Retinal pigment epithelial cell (primary cell): ENCODE measurements at regions not wholly inside any gene's neighbourhood (a gene's known extent, or its start where the extent isn't known, plus 50 kb on each side); places are given as distances from the start of the nearest gene placed in this dataset.
A peak's percentile ranks its signal among the peaks of the same experiment; 100 is the strongest.
"Not testable (repeated sequence)": the region's sequence is repeated elsewhere in the genome, so short reads cannot be mapped to it uniquely, and the experiment has no call there.

ENCODE experiments used
- DNase-seq: peaks from one replicate; pipeline ENCODE4 v3.0.0-alpha.2; 2010; ENCODE audit warnings: low read depth
- H3K4me3 ChIP-seq: 2 replicates; pipeline ENCODE4 v1.5.1; 2011; ENCODE audit warnings: mild to moderate bottlenecking, low read length, control low read depth, moderate library complexity
- CTCF ChIP-seq: conservative IDR thresholded peaks from 2 replicates; pipeline ENCODE4 v1.5.1; 2011; ENCODE audit warnings: low read depth, low read length, control low read depth, inconsistent platforms

DNA sequence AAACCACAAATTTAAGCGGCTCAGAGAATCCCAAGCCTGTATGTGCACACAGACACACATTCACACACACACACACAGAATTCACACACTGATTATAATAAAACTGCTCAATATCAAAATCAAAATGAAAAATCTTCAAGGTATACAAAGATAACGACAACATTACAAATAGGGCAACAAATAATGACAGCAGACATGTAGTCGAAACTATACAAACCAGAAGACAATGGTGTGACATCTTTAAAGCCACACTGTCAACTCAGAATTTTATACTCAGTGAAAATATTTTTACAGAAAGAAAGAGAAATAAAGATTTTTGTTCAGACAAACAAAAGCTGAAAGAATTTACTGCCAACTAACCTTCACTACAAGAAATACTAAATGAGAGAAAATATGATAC is 333.4 kb downstream of the INSIG2 start:
- no peak for DNase-seq
- no peak for TF ChIP-seq CTCF
- H3K4me3 ChIP-seq = no peak overlapping the region

DNA sequence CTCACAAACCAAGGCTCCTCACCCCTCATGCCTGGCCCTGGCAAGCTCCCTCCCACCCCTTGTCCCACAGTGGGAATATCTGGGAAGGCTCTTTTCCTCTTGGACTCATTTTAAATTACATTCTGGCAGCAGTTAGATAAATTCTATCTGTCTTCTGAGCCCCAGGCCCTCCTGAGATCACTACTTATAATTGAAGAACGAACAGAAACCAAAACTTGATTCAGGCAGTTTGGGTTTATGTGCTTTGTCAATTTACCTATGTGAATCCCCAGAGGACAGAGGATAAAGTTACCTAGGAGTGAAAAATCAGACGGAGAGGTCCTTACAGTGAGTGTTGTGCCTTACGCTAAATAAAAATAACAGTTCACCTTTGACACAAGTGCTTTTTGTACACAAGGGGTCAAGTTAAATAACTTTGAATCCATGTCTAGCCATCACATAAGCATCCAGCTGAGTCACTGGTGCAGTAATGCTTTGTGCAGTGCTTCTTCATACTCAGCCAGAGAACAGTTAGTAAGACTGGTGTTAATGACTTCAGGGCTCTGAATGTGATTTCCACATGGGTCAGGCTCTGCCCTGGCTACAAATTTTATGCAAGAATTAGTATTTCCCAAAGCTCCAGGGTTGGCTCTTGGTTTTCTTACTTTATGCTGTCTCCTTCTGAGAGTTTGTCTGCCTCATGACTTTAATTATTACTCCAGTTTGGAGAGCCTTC is 329.3 kb downstream of the INSIG2 start:
- DNase-seq = no peak
- TF ChIP-seq CTCF = no peak
- no peak overlapping the region for H3K4me3 ChIP-seq

GRCh38 chr2:118415186-118415585 is 326.9 kb downstream of the INSIG2 start:
- H3K4me3 ChIP-seq, DNase-seq: not testable (repeated sequence)

DNA sequence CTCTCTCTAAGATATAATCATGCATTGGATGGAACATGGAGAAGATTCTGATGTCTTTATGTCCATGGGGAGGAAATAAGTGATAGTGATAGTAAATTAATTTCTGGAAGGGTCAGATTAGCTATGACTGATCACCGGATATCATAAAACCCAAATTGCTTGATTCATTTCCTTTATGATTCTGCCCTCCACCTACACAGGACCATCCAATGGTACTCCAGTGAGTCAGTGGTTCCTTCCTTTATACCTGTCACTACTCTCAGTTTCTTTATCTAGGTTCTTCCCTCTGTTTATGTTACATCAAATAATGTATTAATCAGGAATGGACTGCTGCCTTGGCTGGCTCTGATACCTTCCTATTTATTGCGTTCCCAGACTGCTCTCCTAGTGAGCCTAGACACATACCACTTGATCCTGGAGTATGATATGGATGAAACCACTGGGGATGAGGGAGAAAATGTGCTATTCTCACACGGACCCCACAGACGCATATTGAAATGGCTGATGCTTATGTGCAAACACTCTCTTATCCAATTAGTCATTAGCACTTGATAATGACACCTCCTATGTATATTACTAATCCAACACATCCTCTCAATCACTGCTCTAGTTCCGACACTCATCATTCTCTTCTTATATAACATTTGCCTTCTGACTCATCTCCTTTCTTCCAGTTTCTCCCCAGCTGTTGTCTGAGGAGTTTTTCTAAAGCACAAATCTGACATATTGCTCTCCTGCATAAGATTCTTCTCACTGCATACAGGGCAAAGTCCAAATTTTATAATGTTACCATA is 315.6 kb downstream of the INSIG2 start:
- no peak for DNase-seq
- TF ChIP-seq CTCF = no peak
- no peak overlapping the region for H3K4me3 ChIP-seq

DNA sequence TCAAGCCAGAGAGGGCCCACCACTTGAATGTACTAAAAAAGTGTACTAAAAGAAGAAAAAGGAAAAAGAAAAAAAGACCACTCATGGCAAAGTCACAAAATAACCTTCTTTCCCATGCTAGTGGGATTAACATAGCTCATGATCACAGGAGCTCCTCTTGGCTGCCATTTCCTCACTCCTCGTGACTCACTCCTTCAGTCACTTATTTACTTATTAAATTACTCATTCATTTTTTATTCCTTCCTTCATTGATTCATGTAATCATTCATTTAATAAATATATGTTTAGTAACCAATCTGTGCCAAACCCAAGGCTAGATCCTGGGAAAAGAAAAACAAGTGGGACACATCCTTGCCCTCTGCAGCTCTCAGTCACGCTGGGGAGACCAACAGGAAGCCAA is 300.5 kb downstream of the INSIG2 start:
- DNase-seq = peak; percentile 81
- H3K4me3 ChIP-seq = no peak overlapping the region

DNA sequence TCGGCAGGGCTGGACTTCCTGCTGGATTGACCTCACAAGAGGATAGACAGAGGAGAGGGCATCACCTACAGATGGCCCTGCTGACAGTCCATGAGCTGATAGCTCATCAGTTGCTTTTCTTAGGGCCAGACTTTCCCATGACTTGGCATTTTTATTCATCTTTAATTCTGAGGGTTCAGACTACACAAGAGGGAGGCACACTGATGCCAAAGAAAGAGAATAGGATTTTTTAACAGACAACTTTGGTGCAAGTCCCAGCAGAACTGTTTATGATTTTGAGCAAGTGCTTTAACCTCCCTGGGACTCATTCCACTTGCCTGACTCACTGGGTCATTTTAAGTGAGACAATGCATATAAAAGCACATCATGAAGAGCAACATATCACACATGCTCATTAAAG is 299.2 kb downstream of the INSIG2 start:
- no peak for TF ChIP-seq CTCF
- DNase-seq = peak; percentile 15
- no peak overlapping the region for H3K4me3 ChIP-seq

More for the DNA sequence above, 300.5 kb downstream of the INSIG2 start:
- no peak for TF ChIP-seq CTCF

DNA sequence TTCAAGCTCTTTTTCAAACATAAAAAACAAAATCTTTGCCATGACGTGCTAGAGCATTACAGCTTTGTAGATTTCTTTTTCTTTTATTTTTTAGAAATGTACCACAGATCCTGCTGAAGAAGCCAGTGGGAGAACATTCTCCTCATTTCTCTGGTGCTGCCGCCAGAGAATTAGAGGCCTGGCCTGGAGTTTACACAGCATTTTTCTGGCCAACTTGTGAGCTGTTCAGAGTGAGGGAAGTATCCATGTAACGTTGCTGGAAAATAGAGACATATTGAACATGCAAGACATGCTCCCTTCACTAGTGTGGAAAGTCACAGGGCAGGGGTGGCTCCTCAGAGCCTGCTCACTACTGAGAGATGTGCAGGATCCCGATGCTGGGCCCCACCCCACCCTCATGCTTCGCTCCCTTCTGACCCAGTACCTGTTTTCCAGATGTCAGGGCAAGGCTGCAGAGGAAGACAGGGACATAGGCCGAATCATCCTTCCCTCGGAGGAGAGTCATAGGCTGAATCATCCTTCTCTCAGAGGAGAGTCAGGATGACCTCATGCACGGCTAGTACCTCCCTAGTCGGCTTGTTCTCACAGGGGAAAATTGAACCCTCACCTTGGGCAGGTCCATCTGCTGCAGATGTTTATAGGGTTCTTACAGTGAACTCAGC is 298.5 kb downstream of the INSIG2 start:
- TF ChIP-seq CTCF = no peak
- no peak overlapping the region for H3K4me3 ChIP-seq

More for the DNA sequence above, 298.5 kb downstream of the INSIG2 start:
- no peak for DNase-seq
